GM23338 (cell line): ENCODE measurements at regions not wholly inside any gene's neighbourhood (a gene's known extent, or its start where the extent isn't known, plus 50 kb on each side); places are given as distances from the start of the nearest gene placed in this dataset.
A peak's percentile ranks its signal among the peaks of the same experiment; 100 is the strongest.

Experiments used
- ATAC-seq: fragments of 200-7000 bp; cut with Tn5 transposase; 3 replicates; pipeline ENCODE4 v1.9.1; 2020
- DNase-seq: peaks from one replicate; pipeline ENCODE4 v3.0.0-alpha.2; 2015; ENCODE audit warnings: low spot score
- H2AFZ ChIP-seq: fragments of 200-600 bp; sonication (generic); 2 replicates; pipeline ENCODE4 v1.8.0; 2016; ENCODE audit warnings: antibody characterized with exemption, mild to moderate bottlenecking, moderate library complexity
- H3F3A ChIP-seq: fragments of 200-600 bp; sonication (generic); replicated peaks from 2 replicates; pipeline ENCODE4 v1.8.0; 2017; ENCODE audit warnings: antibody characterized with exemption, mixed run types, low read depth
- H3K27ac ChIP-seq: fragments of 200-600 bp; sonication (generic); 2 replicates; pipeline ENCODE4 v1.6.1; 2016; ENCODE audit warnings: low read depth
- H3K27me3 ChIP-seq: fragments of 200-600 bp; sonication (generic); 2 replicates; pipeline ENCODE4 v1.8.0; 2016; ENCODE audit warnings: mild to moderate bottlenecking, mixed run types, moderate library complexity; ENCODE audit not compliant: insufficient read depth
- H3K36me3 ChIP-seq: fragments of 200-600 bp; sonication (generic); 2 replicates; pipeline ENCODE4 v1.8.0; 2016; ENCODE audit warnings: mild to moderate bottlenecking; ENCODE audit not compliant: insufficient read depth
- H3K4me1 ChIP-seq: fragments of 200-600 bp; sonication (generic); 2 replicates; pipeline ENCODE4 v1.8.0; 2016; ENCODE audit warnings: mild to moderate bottlenecking, moderate library complexity; ENCODE audit not compliant: insufficient read depth
- H3K4me2 ChIP-seq: fragments of 200-600 bp; sonication (generic); 2 replicates; pipeline ENCODE4 v1.7.1; 2017; ENCODE audit warnings: mixed run types
- H3K4me3 ChIP-seq: fragments of 200-600 bp; sonication (generic); 2 replicates; pipeline ENCODE4 v1.6.1; 2016; ENCODE audit warnings: mixed run types
- H3K79me2 ChIP-seq: fragments of 200-600 bp; sonication (generic); replicated peaks from 2 replicates; pipeline ENCODE4 v1.8.0; 2017; ENCODE audit warnings: mild to moderate bottlenecking; ENCODE audit not compliant: insufficient read depth
- H3K9me2 ChIP-seq: fragments of 200-600 bp; sonication (generic); 2 replicates; pipeline ENCODE4 v1.8.0; 2017; ENCODE audit not compliant: insufficient read depth
- H4K20me1 ChIP-seq: fragments of 200-600 bp; sonication (generic); replicated peaks from 2 replicates; pipeline ENCODE4 v1.8.0; 2017; ENCODE audit warnings: mild to moderate bottlenecking; ENCODE audit not compliant: insufficient read depth
- H3K27ac Mint-ChIP-seq: 2 replicates; pipeline ENCODE4 v1.8.0; 2020; ENCODE audit warnings: inconsistent platforms, mild to moderate bottlenecking, moderate library complexity, mixed read lengths
- H3K27me3 Mint-ChIP-seq: 3 replicates; pipeline ENCODE4 v1.8.0; 2022; ENCODE audit warnings: low read depth, mild to moderate bottlenecking, moderate library complexity, mixed read lengths, inconsistent platforms; ENCODE audit not compliant: insufficient read depth, poor library complexity
- H3K36me3 Mint-ChIP-seq: 3 replicates; pipeline ENCODE4 v1.8.0; 2021; ENCODE audit warnings: low read depth, mild to moderate bottlenecking, inconsistent platforms, moderate library complexity, mixed read lengths
- H3K4me1 Mint-ChIP-seq: 3 replicates; pipeline ENCODE4 v1.8.0; 2020; ENCODE audit warnings: mild to moderate bottlenecking, inconsistent platforms, mixed read lengths
- H3K4me3 Mint-ChIP-seq: 3 replicates; pipeline ENCODE4 v1.8.0; 2021; ENCODE audit warnings: moderate library complexity, mild to moderate bottlenecking, inconsistent platforms, mixed read lengths
- H3K9me3 Mint-ChIP-seq: 3 replicates; pipeline ENCODE4 v1.8.0; 2020; ENCODE audit warnings: moderate library complexity, mild to moderate bottlenecking, inconsistent platforms, mixed read lengths
- CREB1 ChIP-seq: fragments of 250-450 bp; sonication (Bioruptor Pico); IDR thresholded peaks from 2 replicates; pipeline ENCODE4 v1.5.0; 2020; ENCODE audit warnings: low read depth, mild to moderate bottlenecking, moderate library complexity
- EZH2 ChIP-seq: fragments of 200-600 bp; sonication (generic); IDR thresholded peaks from one replicate; pipeline ENCODE4 v1.8.0; 2017; ENCODE audit warnings: antibody characterized with exemption, mild to moderate bottlenecking, low read depth; ENCODE audit not compliant: unreplicated experiment
- EZH2phosphoT487 ChIP-seq: fragments of 200-600 bp; sonication (generic); IDR thresholded peaks from one replicate; pipeline ENCODE4 v1.8.1; 2018; ENCODE audit warnings: antibody characterized with exemption; ENCODE audit not compliant: unreplicated experiment
- JUNB ChIP-seq: IDR thresholded peaks from one replicate; pipeline ENCODE4 v1.6.1; 2016; ENCODE audit warnings: antibody characterized with exemption; ENCODE audit not compliant: unreplicated experiment
- NANOG ChIP-seq: IDR thresholded peaks from 2 replicates; pipeline ENCODE4 v1.6.1; 2016; ENCODE audit warnings: antibody characterized with exemption, borderline replicate concordance
- STAT1 ChIP-seq: IDR thresholded peaks from one replicate; pipeline ENCODE4 v1.6.1; 2016; ENCODE audit warnings: antibody characterized with exemption; ENCODE audit not compliant: unreplicated experiment
- ZNF114 ChIP-seq: fragments of 250-450 bp; sonication (Bioruptor Pico); IDR thresholded peaks from 2 replicates; pipeline ENCODE4 v1.5.0; 2020; ENCODE audit warnings: mild to moderate bottlenecking, moderate library complexity
- ZNF331 ChIP-seq: fragments of 250-450 bp; sonication (Bioruptor Pico); IDR thresholded peaks from 2 replicates; pipeline ENCODE4 v1.5.0; 2020; ENCODE audit warnings: low read depth, mild to moderate bottlenecking, moderate library complexity
- TF ChIP-seq, protein P1 (sequence below): IDR thresholded peaks from one replicate; pipeline ENCODE4 v1.6.1; 2018; ENCODE audit warnings: antibody characterized with exemption; ENCODE audit not compliant: unreplicated experiment
- TF ChIP-seq, protein P2 (sequence below): IDR thresholded peaks from 2 replicates; pipeline ENCODE4 v1.6.1; 2016; ENCODE audit warnings: antibody characterized with exemption
- TF ChIP-seq, protein P3 (sequence below): fragments of 250-450 bp; sonication (Bioruptor Pico); IDR thresholded peaks from 2 replicates; pipeline ENCODE4 v1.5.0; 2020; ENCODE audit warnings: mild to moderate bottlenecking, moderate library complexity

DNA sequence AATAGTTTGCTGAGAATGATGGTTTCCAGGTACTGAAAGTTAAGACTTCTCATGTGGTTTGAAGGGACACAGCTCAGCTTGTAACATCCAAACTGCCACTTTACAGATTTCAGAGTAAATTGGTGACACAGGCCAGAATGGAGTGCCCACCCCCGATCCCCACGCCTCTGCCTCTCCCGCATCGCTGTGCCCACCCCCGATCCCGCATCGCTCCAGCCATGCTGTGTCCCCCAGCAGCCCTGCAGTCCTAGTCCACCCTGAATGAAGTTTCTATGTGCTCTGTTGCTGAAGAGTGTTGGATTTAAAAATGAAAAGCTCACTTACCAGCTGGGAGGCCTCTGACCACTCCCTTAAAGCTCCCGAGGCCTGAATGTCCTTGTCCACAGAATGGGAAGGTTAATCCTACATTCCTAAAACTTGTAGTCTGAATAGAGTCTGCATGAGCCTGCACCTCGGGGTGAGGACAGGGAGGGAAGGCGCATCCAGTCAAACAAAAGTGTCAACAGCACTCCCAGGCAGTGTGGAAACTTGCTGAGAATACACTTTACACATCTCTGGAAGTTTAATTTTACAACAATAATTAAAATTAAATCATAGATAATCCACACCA lies 176.4 kb upstream of the ID2 start:
- H3K27ac ChIP-seq = no peak overlapping the region
- H3K36me3 Mint-ChIP-seq = peaks cover 13% of the 10 kb centered on the region
- peaks cover 6% of the 10 kb centered on the region; the same call in 2 of the 3 replicates for H3K4me1 Mint-ChIP-seq
- no peak overlapping the region for H3K4me3 ChIP-seq
- peaks cover 28% of the 10 kb centered on the region for H3K9me3 Mint-ChIP-seq
- H3K27ac Mint-ChIP-seq = peak overlapping the region; percentile 36; the same call in 1 of the 2 replicates
- no peaks in the 10 kb centered on the region for H3K9me2 ChIP-seq
- no peaks in the 10 kb centered on the region for H3F3A ChIP-seq
- no peaks in the 10 kb centered on the region for H3K79me2 ChIP-seq
- TF ChIP-seq EZH2phosphoT487 (no peak), STAT1 (no peak), EZH2 (no peak), CREB1 (CRISPR knock-in tag) (no peak), NANOG (no peak), ZNF331 (CRISPR knock-in tag) (no peak), JUNB (no peak), ZNF114 (no peak)
- TF ChIP-seq, protein P1, sequence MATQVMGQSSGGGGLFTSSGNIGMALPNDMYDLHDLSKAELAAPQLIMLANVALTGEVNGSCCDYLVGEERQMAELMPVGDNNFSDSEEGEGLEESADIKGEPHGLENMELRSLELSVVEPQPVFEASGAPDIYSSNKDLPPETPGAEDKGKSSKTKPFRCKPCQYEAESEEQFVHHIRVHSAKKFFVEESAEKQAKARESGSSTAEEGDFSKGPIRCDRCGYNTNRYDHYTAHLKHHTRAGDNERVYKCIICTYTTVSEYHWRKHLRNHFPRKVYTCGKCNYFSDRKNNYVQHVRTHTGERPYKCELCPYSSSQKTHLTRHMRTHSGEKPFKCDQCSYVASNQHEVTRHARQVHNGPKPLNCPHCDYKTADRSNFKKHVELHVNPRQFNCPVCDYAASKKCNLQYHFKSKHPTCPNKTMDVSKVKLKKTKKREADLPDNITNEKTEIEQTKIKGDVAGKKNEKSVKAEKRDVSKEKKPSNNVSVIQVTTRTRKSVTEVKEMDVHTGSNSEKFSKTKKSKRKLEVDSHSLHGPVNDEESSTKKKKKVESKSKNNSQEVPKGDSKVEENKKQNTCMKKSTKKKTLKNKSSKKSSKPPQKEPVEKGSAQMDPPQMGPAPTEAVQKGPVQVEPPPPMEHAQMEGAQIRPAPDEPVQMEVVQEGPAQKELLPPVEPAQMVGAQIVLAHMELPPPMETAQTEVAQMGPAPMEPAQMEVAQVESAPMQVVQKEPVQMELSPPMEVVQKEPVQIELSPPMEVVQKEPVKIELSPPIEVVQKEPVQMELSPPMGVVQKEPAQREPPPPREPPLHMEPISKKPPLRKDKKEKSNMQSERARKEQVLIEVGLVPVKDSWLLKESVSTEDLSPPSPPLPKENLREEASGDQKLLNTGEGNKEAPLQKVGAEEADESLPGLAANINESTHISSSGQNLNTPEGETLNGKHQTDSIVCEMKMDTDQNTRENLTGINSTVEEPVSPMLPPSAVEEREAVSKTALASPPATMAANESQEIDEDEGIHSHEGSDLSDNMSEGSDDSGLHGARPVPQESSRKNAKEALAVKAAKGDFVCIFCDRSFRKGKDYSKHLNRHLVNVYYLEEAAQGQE = no peak
- TF ChIP-seq, protein P2, sequence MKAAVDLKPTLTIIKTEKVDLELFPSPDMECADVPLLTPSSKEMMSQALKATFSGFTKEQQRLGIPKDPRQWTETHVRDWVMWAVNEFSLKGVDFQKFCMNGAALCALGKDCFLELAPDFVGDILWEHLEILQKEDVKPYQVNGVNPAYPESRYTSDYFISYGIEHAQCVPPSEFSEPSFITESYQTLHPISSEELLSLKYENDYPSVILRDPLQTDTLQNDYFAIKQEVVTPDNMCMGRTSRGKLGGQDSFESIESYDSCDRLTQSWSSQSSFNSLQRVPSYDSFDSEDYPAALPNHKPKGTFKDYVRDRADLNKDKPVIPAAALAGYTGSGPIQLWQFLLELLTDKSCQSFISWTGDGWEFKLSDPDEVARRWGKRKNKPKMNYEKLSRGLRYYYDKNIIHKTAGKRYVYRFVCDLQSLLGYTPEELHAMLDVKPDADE = no peak
- TF ChIP-seq, protein P3, sequence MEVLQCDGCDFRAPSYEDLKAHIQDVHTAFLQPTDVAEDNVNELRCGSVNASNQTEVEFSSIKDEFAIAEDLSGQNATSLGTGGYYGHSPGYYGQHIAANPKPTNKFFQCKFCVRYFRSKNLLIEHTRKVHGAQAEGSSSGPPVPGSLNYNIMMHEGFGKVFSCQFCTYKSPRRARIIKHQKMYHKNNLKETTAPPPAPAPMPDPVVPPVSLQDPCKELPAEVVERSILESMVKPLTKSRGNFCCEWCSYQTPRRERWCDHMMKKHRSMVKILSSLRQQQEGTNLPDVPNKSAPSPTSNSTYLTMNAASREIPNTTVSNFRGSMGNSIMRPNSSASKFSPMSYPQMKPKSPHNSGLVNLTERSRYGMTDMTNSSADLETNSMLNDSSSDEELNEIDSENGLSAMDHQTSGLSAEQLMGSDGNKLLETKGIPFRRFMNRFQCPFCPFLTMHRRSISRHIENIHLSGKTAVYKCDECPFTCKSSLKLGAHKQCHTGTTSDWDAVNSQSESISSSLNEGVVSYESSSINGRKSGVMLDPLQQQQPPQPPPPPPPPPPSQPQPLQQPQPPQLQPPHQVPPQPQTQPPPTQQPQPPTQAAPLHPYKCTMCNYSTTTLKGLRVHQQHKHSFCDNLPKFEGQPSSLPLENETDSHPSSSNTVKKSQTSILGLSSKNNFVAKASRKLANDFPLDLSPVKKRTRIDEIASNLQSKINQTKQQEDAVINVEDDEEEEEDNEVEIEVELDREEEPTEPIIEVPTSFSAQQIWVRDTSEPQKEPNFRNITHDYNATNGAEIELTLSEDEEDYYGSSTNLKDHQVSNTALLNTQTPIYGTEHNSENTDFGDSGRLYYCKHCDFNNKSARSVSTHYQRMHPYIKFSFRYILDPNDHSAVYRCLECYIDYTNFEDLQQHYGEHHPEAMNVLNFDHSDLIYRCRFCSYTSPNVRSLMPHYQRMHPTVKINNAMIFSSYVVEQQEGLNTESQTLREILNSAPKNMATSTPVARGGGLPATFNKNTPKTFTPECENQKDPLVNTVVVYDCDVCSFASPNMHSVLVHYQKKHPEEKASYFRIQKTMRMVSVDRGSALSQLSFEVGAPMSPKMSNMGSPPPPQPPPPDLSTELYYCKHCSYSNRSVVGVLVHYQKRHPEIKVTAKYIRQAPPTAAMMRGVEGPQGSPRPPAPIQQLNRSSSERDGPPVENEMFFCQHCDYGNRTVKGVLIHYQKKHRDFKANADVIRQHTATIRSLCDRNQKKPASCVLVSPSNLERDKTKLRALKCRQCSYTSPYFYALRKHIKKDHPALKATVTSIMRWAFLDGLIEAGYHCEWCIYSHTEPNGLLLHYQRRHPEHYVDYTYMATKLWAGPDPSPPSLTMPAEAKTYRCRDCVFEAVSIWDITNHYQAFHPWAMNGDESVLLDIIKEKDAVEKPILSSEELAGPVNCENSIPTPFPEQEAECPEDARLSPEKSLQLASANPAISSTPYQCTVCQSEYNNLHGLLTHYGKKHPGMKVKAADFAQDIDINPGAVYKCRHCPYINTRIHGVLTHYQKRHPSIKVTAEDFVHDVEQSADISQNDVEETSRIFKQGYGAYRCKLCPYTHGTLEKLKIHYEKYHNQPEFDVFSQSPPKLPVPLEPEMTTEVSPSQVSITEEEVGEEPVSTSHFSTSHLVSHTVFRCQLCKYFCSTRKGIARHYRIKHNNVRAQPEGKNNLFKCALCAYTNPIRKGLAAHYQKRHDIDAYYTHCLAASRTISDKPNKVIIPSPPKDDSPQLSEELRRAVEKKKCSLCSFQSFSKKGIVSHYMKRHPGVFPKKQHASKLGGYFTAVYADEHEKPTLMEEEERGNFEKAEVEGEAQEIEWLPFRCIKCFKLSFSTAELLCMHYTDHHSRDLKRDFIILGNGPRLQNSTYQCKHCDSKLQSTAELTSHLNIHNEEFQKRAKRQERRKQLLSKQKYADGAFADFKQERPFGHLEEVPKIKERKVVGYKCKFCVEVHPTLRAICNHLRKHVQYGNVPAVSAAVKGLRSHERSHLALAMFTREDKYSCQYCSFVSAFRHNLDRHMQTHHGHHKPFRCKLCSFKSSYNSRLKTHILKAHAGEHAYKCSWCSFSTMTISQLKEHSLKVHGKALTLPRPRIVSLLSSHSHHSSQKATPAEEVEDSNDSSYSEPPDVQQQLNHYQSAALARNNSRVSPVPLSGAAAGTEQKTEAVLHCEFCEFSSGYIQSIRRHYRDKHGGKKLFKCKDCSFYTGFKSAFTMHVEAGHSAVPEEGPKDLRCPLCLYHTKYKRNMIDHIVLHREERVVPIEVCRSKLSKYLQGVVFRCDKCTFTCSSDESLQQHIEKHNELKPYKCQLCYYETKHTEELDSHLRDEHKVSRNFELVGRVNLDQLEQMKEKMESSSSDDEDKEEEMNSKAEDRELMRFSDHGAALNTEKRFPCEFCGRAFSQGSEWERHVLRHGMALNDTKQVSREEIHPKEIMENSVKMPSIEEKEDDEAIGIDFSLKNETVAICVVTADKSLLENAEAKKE (CRISPR knock-in tag) = no peak
- no peaks in the 10 kb centered on the region for H3K4me1 ChIP-seq
- peak overlapping the region; percentile 38; the same call in 1 of the 2 replicates for H2AFZ ChIP-seq
- H3K4me3 Mint-ChIP-seq = no peak overlapping the region
- ATAC-seq (peak; percentile 68), DNase-seq (no peak)
- no peak overlapping the region for H3K4me2 ChIP-seq
- peaks cover 5% of the 10 kb centered on the region for H3K27me3 Mint-ChIP-seq
- H4K20me1 ChIP-seq = no peaks in the 10 kb centered on the region
- no peaks in the 10 kb centered on the region for H3K36me3 ChIP-seq
- no peaks in the 10 kb centered on the region for H3K27me3 ChIP-seq
